CD4-positive, alpha-beta T cell treated with Interleukin-4 for 4 hours (primary cell): ENCODE measurements at regions not wholly inside any gene's neighbourhood (a gene's known extent, or its start where the extent isn't known, plus 50 kb on each side); places are given as distances from the start of the nearest gene placed in this dataset.
A peak's percentile ranks its signal among the peaks of the same experiment; 100 is the strongest.

ENCODE experiments used
- DNase-seq: peaks from one replicate; pipeline ENCODE4 v3.0.0-alpha.2; 2020

DNA sequence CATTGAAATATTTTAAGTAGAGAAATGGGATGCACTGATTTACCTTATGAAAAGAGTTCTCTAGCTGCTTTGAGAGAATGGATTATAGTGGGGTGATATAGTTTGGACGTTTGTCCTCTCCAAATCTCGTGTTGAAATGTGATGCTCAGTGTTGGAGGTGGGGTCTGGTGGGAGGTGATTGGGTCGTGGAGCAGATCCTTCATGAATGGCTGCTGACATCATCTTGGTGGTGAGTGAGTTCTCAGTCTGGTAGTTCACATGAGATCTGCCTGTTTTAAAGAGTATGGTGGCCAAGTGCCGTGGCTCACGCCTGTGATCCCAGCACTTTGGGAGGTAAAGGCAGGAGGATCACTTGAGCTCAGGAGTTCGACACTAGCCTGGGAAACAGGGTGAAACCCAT, 58.7 kb upstream of the SH3RF3 start:
- DNase-seq = no peak

DNA sequence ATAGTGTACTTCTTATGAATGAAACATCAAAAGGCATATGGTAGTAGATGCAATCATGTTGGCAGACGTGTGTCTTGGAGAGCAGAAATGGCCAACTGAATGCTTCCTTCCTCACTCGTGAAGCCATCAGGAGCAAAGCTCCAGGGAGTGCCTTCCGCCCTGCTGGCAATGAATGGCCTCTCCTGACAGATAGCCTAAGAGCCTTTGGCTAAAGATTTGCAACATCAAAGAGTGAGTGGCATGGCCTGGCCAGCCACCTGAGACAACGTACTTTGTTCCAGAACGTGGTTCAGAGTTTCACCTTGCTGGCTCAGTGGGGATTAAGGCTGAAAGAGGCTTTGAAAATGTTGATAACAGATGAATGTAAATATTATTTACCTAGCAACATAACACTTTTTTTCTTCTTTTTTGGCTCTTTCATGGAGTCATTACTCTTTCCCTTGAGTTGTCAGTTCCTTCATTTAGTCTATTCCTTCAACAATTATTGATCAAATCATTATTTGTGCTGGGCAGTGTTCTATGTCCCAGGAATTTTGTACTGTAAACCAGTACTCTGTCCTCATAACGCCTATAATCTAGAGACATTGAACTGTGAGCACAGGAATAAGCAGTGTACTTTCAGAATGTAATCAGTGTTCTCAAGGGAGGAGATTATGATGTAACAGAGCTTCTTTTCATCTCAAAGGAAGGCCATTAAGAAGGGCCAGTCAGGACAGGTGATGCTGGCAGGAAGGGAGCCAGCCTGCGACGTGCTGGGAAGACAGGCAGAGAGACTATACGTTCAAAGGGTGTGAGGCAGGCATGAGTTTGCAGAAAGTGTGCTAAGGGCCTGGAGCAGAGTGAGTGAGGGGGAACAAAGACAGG, 59.4 kb upstream of the SH3RF3 start:
- DNase-seq = no peak

DNA sequence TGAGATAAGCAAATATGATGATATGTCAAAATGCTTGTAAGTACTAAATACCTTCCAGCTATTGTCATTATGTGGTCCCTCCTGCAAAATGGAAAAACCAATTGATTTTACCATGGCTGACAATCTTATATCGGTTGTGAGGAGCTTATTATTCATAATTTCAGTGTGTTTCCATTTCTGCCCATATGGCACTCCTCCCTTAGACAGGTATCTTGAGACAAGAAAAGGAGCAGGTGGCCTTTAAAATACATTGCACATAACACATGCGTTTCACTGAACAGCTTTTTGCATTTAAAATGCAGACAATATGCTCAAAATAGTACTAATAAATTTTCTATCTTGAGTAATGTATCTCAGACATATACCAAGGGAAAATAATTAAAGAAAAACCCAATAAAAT, 60.2 kb upstream of the SH3RF3 start:
- no peak for DNase-seq

DNA sequence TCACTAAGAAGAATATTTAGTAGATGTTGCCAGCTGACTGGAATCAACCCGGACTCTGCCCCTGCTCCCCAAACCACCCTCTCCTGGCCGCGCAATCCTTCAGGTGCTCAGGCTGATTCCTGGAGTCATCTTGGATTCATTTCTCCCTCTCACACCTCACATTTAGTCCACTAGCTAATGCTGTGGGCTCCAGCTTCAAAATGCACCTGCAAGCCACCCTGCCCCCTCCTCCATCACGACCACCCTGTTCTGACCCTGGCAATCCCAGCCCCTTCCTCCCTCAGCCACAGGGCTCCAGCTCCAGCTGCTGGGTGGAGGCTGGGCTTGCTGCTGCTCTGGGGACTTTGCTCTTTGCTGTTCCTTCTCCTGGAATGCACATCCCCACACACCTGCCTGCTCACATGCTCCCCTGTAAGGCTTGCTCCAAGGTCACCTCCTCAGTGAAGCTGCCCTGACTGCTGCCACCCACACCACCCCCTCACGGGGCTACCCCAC, 61.3 kb upstream of the SH3RF3 start:
- DNase-seq = no peak

DNA sequence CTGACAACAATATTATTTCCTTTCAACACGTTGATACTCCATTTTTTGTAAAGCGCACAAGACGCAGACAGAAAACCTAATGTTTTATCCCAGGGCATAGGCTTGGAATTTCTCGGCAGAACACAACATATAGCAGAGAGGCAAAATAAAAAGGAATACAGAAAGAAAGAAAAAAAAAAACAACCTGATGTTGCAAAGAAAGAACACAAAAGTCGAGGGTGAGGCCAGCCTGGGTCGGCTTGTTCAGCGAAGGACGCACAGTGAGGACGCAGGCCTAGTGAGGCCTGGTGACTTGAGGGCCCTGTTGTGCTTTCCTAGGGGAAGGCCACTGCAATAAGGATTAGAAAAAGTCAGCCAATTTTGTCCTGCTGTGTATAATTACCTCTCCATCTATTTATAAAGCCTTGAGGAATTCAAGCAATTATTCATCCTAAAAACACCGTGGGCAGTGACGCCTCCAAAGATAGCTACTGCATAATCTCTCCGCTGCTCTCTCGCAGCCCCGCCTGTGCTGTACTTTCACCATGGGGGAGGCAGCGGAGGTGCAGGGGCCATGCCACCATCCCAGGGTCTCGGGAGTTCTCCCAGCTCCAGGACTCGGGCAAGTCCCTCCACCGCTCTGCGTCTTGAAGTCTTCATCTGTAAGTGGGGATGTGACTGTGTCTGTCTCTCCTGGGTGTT, 61.9 kb upstream of the SH3RF3 start:
- DNase-seq = no peak

DNA sequence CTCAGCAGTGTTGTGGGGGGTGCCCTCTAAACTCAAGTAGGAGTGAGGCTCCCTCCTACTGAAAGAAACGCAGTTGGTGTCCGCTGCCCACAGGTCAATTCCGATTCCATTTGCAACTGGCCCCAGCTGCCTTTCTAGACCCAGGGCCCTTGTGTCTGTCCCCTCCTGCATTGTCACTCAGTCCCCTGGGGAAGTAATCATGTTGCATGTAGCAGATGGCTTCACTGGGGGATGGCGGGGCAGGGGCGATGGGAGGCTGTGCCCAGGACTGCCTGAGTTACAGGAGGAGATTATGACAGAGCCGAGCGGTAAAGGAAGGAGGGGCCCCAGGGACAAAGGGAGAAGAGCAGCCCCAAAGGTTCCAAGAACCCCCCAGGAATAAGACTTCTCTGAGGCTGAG, 62.5 kb upstream of the SH3RF3 start:
- DNase-seq = no peak

DNA sequence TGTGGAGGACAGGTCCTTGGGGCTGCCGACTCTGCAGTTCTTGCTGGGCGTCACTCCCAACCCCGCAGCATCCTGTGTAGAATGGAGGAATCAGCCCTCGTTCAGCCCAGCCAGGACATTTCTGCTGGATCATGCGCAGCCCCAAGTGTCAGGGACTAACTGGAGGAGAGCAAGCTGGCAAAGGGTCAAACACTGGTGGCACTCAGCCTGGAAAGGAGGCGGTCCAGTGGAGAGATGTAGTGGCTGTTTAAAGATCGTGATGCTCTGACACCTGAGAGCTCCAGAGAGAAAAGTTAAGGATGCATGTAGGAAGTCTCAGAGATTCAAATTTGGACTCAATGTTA, 63.6 kb upstream of the SH3RF3 start:
- no peak for DNase-seq

DNA sequence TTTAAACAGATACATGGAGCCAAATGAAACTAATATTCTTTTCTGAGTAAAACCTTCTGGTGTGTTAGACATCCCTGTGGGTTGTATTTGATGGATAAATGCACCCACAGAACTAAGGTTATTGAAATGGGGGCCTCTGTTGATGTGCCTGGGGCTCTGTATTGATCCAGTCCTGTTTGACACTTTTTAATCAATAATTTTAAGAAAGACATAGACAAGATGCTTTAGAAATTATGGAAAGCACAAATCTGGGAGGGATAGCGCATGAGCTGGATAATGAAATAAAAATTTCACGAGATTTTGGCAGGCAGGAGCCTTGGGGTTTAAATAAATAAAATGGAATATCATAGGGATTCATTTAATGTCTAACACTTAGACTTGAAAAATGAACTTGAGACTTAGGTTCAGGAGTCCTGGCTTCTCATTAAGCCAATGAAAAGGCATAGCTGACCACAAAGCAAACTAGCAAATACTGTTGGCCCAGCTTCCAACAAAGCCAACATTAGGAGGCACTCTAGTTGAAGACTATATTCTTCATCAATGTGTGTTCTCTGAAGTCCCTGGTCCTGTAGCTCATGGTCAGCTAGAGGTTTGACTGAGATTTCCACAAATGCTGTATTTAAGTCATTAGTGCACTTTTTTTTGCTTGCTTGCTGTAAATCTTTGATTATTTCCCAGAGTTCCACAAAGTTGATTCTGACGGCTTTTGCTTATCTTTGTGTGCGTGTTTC, 64.2 kb upstream of the SH3RF3 start:
- no peak for DNase-seq

DNA sequence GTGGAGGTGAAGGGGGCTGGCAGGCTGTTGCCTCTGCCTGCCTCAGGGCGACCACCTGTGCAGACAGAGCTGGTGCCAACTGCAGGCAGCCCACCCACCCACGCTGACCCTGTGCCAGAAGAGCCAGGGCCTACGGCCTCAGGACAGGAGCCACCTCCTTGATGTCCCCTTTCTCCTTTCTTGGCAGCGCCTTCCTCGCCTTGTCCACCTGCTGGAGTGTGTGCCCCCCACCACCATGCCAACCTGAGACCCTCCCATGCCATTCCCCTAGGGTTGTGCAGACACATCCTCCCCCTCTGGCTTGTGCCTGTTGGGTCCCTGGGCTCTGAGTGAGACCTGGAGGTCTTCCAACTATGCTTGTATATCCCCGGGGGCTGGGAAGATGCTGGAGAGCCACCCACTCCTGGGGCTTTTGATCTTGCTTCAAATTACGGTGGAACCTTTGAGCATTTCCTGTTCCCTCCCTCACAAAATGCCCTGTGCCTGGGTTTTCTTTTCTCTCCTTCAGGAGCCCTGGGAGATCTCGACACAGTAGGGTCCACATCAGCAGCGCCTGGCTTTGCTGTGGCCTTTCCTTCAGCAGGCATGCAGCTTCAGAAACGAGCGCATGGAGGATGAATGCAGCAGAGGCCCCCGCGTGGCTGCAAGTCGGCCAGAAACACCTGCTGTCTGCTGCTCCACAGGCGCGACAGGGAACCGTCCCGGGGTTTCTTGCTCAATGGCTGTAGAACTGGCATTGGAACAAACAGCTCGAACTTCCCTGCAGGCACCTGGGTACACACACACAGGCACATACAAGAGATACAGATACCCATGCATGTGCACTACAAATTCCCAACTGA, 65.9 kb upstream of the SH3RF3 start:
- DNase-seq = no peak

DNA sequence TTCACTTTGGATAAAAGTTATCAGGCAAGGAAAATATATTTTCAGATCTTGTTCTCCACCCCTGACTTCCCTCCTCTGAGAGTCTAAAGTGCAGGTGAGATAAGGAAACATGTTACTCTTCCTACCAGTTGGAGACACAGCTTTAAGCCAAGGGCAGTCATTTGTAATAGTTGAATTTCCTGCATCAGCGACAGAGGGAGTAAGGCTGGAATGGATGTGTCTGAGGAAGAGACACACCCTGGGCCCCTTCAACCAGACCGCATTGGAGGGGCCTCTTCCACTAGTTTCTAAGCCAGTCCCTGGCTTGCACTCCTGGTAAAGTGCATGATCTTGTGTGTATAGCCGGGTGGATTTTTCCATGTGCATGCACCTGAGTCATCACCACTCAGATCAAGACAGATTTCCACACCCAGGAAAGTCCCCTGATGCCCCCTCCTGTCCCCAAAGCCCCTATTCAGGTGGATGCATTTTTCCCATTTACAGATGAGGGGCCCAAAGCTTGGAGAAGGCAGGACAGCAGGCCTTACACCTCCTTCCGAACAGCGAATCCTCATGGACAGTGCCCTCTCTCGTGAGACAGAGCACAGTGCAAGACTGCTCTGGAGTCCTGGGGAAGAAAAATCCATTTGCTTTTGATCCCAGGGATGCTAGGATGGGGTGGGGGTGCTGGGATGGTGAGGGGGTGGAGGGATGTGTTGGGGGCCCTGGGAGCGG, 66.7 kb upstream of the SH3RF3 start:
- DNase-seq = no peak

DNA sequence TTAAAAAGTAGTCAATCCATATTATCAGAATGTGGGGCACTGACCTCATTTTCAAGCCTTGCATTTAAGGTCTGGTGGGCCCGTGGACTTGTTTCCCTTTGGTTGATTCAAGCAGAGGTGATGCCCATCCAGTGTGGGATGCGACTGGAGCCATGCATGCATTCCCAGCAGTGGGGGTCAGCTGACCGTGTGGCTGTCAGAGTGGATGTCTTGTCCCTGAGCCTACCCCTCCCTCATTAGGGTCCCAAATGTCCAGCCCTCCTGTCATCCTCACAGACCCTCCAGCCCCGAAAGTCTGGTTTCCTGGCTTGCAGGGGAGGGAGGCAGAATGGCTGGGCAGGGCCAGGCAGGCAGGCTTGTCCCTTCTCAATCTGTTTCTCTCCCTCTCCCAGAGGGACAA, 67.3 kb upstream of the SH3RF3 start:
- no peak for DNase-seq

DNA sequence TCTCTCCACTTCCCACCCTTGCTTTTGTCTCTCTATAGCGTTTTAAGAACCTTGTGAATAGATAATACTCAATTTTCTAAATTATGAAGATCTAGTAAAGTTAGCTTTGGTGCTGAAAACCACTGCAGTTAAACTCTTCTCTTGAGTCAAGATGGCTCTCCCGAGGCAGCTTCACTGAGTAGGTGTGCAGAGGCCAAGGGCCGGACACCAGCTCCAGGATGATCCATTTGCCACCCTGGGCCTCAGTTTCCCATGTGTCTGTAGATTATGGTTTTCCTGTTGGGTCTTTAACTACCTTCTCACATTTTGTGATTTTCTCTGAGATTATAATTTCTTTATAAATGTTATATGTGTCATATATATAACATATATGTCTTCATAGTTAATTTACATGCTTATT, 68.5 kb upstream of the SH3RF3 start:
- no peak for DNase-seq

DNA sequence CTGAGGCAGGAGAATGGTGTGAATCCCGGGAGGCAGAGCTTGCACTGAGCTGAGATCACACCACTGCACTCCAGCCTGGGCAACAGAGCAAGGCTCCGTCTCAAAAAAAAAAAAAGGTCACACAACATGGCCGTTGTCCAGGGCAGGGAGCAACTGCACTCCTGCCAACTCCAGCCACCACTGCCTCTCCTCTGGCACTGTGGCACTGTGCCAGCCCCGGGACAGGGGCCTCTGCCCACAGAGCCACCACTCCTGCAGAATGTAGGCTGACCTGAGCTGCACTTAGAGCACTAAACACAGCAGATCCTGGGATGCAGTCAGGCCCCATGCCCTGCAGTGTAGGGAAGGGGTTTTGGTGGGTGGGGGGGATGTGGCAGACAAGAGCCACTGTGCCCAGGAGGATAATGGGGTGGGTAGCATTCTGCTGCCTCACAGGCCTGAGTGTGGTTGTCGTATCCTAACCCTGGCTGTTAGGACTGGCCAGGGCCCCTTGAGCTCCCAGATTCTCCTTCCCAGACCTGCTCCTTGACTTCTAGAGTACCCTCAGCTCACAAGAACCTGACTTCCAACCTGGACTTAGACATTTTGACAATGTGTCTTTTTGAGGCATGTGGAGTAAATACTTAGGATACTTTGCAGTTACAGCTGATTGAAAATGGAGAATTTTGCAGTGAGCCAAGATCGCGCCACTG, 69.4 kb upstream of the SH3RF3 start:
- DNase-seq = no peak

DNA sequence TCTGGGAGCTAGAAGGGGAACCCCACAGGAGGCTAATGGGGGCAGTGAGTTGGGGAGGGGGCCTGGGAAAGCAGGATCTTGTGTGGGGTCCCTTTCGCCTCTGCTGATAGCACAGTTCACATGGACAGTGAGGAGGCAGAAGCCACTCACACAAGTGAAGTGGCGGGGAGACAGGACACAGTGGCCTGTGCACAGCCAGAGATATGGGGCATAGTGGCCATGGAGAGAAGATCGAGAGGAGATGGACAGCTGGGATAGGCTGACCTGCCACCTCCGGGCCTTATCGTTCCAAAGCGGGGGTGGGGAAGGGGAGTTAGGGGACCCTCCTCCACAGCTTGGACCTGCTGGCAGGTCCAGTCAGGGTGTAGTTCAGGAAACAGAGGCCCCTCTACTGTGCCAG, 69.8 kb upstream of the EDAR start:
- DNase-seq = no peak

DNA sequence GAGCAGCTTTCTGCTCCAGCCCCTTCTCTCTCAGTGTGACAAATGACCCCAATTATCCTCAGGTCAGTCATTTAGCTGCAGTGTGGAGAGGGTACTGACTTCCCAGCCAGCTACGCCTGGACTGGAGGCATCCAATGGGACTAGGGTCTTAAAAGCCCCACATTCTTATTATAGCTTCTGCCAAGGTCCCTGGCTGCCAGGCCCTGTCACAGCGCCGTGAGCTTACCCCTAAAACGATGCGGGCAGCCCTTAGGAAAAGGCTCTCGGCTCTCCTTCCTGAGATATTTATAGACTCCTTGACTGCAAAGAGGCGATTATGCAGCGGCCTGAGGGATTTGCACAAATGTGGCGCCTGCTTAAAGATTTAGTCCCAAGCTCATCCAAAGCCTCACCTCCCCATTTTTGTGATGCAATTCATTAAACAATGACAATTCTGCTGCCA, 69.2 kb upstream of the EDAR start:
- DNase-seq = no peak

DNA sequence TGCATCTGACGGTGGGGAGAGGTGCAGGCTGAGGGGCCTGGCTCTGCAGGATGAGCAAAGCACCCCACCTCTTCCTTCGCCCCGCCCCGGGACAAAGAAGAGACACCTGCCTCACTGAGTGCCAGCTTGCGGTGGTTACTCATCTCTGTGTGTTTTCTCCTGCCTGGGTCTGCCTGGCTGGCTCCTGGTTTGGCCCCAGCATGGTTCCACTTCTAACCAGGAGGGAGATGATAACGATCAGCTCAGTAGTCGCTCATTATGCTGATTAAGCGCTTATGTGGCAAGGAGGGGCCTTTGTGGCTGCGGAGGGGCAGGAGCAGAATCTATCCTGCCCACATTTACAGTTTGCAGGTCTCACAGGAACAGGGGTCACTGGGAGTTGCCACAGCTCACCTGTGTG, 68.7 kb upstream of the EDAR start:
- peak; percentile 23 for DNase-seq

DNA sequence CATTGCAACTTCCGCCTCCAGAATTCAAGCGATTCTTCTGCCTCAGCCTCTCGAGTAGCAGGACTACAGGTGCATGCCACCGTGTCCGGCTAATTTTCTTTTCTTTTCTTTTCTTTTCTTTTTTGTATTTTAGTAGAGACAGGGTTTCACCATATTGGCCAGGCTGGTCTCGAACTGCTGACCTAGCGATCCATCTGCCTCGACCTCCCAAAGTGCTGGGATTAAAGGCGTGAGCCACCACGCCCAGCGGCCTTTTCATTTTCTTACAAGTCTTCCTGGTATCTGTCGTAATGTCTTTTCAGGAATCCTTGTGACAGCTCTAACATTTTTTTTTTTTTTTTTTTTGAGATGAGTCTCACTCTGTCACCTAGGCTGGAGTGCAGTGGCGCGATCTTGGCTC, 66.4 kb upstream of the EDAR start:
- DNase-seq = no peak

DNA sequence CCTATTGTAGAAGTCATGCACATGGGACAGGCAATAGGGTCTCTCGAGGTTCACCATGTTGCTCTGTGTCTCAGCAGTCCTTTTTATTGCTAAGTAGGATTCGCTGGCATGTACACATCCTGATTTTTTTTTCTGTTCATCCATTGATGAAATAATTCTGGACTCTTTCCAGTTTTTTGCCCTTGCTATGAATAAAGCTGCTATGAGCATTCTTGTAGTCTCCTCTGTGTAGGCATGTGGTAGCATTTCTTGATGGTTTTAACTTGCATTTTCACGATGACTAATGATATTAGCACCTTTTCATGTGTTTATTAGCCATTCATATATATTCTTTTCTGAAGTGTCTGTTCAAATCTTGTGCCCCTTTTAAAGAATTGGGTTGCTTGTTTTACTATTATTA, 65.8 kb upstream of the EDAR start:
- DNase-seq = no peak

DNA sequence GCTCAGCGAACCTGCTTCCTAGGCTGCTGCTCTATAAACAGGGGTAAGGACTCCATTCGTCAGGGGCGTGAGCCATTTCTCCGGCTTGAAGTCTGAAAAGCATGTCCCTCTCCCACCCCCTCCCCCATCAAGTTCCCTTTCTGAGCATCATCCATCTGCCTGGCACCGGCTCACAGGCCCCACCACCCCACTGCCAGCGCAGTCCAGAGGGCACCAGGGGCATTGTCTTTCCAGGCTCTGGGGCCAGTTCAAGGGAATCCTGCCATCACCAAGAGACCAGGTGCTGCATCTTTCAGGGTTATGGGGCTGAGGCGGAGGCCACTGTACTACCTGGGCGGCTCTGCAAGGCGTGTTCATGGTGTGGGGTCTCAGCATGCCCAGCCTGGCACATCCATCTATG, 64.7 kb upstream of the EDAR start:
- DNase-seq = no peak

DNA sequence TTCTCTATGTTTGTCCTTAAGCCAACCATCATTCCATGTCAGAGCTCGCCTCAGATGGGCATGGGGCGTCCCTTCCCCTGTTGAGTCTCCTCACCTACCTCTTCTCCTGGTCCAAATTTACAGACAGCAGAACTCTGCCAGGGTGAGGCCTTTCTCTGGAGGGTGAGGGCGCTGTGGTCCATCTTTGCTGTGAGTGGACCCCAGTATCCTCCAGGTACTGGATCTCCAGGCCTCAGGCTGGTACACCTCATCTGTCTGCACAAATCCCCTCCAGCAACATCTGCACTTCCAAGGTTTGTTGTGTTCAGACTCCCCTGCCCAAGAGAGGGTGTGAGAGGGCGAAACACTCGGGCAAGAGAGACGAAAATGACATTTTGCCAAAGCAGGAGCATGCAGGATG, 63.9 kb upstream of the EDAR start:
- DNase-seq = no peak

DNA sequence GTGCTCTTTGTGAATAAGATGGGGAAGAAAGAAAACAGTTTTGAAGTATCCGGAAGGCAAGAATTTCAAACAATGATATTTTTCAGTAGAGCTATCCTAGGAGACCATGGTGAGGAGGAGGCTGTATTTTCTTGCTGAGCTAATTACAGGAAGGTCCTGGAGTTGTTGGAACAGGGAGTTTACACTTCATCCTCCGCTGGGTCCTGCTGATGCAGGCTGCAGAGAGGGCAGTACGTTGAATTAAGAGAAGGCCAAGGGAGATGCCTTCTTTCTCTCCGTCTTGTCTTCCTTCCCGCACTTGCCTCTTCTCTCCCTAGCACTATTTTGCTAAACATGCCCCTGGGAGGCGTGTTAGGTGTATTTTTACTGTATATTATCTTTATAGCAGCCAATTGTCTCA, 60.0 kb upstream of the EDAR start:
- DNase-seq = no peak

DNA sequence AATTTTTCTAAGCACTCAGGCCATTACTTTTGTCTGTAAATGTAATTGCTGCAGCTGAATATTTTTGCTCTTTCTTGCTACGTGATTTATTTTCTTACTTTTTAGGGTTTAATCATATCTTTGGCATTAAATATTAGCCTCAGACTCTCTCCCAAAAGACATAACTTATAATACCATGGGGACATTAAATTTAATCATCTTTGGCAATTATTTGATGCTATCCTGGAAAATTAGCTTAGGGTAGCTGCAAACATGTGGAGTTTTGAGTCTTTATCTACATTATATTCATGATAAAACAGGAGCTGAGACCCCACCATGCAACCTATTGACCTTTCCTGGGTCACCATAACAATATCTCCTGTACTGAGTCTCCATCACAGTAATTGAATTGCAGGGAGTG, 59.1 kb upstream of the EDAR start:
- DNase-seq = no peak
